DOHH2 (cell line): ENCODE measurements at regions not wholly inside any gene's neighbourhood (a gene's known extent, or its start where the extent isn't known, plus 50 kb on each side); places are given as distances from the start of the nearest gene placed in this dataset.

Source experiments
- CTCF ChIP-seq: fragments of 200-600 bp; sonication (generic); IDR thresholded peaks from one replicate; pipeline ENCODE4 v1.5.1; 2014; ENCODE audit warnings: antibody characterized with exemption, mild to moderate bottlenecking, low read depth, low read length; ENCODE audit not compliant: poor library complexity, severe bottlenecking
- EZH2phosphoT487 ChIP-seq: fragments of 200-600 bp; sonication (generic); IDR thresholded peaks from 2 replicates; pipeline ENCODE4 v1.6.1; 2017; ENCODE audit warnings: borderline replicate concordance, mild to moderate bottlenecking, antibody characterized with exemption, low read length, moderate library complexity, mixed read lengths

- TF ChIP-seq CTCF (no peak), EZH2phosphoT487 (no peak)
Measured at GRCh38 chr2:185891403-185891802, 152.8 kb downstream of the FSIP2 start.
